ENCODE measurements at regions not wholly inside any gene's neighbourhood (a gene's known extent, or its start where the extent isn't known, plus 50 kb on each side); places are given as distances from the start of the nearest gene placed in this dataset.

DNA sequence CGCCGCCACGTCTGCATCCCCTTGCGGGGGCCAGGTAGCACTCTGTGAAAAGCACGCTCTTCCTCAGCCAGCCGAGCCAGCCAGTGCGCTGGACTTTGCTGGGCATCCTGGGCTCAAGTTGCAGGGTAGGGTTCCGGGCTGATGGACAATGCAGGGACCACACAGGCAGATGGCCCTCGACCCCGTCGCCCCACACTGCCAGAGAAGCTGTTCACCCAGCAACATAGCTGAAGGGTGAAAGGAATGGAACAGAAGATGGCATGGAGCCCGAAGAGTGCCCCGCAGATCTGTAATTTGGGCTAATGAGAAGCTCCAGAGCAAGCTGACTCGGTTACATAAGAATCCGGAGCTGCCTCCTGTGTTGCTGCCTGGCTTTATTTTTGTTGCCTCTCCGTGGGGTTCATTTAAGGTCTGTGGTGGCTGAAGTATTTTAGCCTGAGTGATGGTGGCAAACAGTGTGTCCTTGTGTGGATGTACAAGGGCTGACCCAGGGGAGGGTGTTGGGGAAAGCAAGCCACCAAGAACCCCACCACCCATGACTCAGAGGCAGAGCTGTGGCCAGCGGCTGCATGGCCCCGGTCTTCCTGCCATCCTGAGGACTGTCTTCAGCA lies 105.8 kb downstream of the SOX1 start:
- ChIA-PET POLR2A (no interaction called here), RAD21 (ENCODE audit: low non-redundant PET in 1 of 2, low total read pairs in 2 of 2, uncharacterized antibody in 2 of 2, unreplicated experiment in 2 of 2) (no interaction called here), CTCF (no interaction called here)
- H3K4me2 ChIP-seq (ENCODE audit: low read length) = no peak overlapping the region
- no peak overlapping the region for H3K9ac ChIP-seq (ENCODE audit: low read length)
- no peaks in the 10 kb centered on the region for H3K36me3 ChIP-seq (ENCODE audit: control insufficient read depth in 1 of 2, insufficient read depth in 2 of 2, low read length in 2 of 2)
- no peaks in the 10 kb centered on the region for H4K20me1 ChIP-seq (ENCODE audit: insufficient read depth)
- H3K27me3 ChIP-seq (ENCODE audit: insufficient read depth, low read length) = peaks cover 6% of the 10 kb centered on the region; the same call in 1 of the 2 replicates
- intact Hi-C loops (cut with micrococcal nuclease) = no loop called here
- no peak overlapping the region for H3K4me3 ChIP-seq (replicated peaks in 1 of 2; ENCODE audit: low read depth in 1 of 2, low read length in 2 of 2)
- H3K9me2 ChIP-seq (ENCODE audit: insufficient read depth) = no peaks in the 10 kb centered on the region
- no TSS peak for BruUV-seq (replicated peaks)
- no peaks in the 10 kb centered on the region for H3K4me1 ChIP-seq (ENCODE audit: control insufficient read depth in 1 of 2, insufficient read depth in 2 of 2, low read length in 2 of 2)
- TF ChIP-seq POLR2AphosphoS5 (IDR thresholded peaks at IDR 0.05; ENCODE audit: low read depth, low read length) (no peak), EZH2 (IDR thresholded peaks at IDR 0.05) (no peak), YY1 (IDR thresholded peaks at IDR 0.05; ENCODE audit: extremely low read depth, insufficient replicate concordance, low read depth, low read length) (no peak), EZH2phosphoT487 (IDR thresholded peaks at IDR 0.05; ENCODE audit: borderline replicate concordance) (no peak), FOSL1 (IDR thresholded peaks at IDR 0.05; ENCODE audit: low read depth) (no peak), CBX3 (IDR thresholded peaks at IDR 0.05; ENCODE audit: low read depth) (no peak)
- H3K9me3 ChIP-seq (ENCODE audit: control insufficient read depth in 1 of 2, insufficient read depth in 1 of 2, low read depth in 1 of 2, low read length in 2 of 2) = no peaks in the 10 kb centered on the region
- H3K79me2 ChIP-seq (ENCODE audit: insufficient read depth, low read length) = no peaks in the 10 kb centered on the region
- H3K27ac ChIP-seq (ENCODE audit: low read depth, low read length) = no peak overlapping the region
- ATAC-seq (no peak), DNase-seq (ENCODE audit: low read depth, low spot score) (no peak)
- no peak overlapping the region for H2AFZ ChIP-seq (ENCODE audit: low read depth, low read length, poor library complexity, severe bottlenecking)

DNA sequence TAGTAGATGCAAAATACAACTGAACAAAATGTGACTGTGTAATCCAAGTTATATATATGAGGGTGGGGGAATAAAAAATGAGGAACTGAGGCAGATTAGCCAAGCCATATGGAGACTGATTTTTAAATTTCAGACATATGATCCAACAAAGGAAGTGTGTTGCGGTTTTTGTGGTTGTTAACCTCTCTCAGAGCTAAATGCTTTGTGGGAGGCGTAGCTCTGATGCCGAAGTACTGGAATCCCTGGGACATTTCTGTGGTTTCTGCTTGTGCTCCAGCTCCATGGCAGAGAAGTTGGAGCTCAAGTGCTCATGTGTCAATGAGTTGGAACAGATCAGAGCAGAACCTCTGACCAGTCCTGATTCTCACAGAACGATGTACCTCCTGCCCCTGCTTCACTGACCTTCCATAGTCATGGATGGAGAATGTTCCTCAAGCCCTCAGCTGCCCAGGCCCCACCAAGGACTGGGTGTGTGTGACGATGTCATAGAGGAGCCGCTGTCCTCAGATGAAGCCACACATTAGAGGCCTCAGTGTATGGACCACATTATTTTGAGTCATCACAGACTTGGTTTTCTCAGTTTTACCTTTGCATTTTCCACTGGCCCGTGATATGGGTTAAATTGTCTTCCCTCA lies 107.6 kb downstream of the SOX1 start:
- H3K27me3 ChIP-seq (ENCODE audit: insufficient read depth, low read length) = peaks cover 15% of the 10 kb centered on the region; the same call in 1 of the 2 replicates
- POLR2A ChIA-PET = no interaction called here
- H2AFZ ChIP-seq (ENCODE audit: low read depth, low read length, poor library complexity, severe bottlenecking) = no peak overlapping the region
- no peaks in the 10 kb centered on the region for H3K79me2 ChIP-seq (ENCODE audit: insufficient read depth, low read length)
- no peaks in the 10 kb centered on the region for H3K4me1 ChIP-seq (ENCODE audit: control insufficient read depth in 1 of 2, insufficient read depth in 2 of 2, low read length in 2 of 2)
- no peaks in the 10 kb centered on the region for H3K9me3 ChIP-seq (ENCODE audit: control insufficient read depth in 1 of 2, insufficient read depth in 1 of 2, low read depth in 1 of 2, low read length in 2 of 2)
- H3K27ac ChIP-seq (ENCODE audit: low read depth, low read length) = no peak overlapping the region
- TF ChIP-seq, protein P1, sequence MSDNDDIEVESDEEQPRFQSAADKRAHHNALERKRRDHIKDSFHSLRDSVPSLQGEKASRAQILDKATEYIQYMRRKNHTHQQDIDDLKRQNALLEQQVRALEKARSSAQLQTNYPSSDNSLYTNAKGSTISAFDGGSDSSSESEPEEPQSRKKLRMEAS (IDR thresholded peaks at IDR 0.05) = no peak
- TF ChIP-seq CEBPB (IDR thresholded peaks at IDR 0.05; ENCODE audit: low read depth) = no peak
- TF ChIP-seq POLR2A (IDR thresholded peaks at IDR 0.05; ENCODE audit: borderline replicate concordance, extremely low read depth, insufficient read depth, insufficient read length) = no peak
- no peak overlapping the region for H3K4me2 ChIP-seq (ENCODE audit: low read length)
- CTCF ChIA-PET = no interaction called here
- no peak overlapping the region for H3K9ac ChIP-seq (ENCODE audit: low read length)
- BruUV-seq (replicated peaks) = no TSS peak
- no peak overlapping the region for H3K4me3 ChIP-seq (replicated peaks in 1 of 2; ENCODE audit: low read depth in 1 of 2, low read length in 2 of 2)
- no peaks in the 10 kb centered on the region for H4K20me1 ChIP-seq (ENCODE audit: insufficient read depth)
- intact Hi-C loops (cut with micrococcal nuclease) = no loop called here
- DNase-seq (ENCODE audit: low read depth, low spot score) = no peak
- no peaks in the 10 kb centered on the region for H3K36me3 ChIP-seq (ENCODE audit: control insufficient read depth in 1 of 2, insufficient read depth in 2 of 2, low read length in 2 of 2)
- ATAC-seq = no peak
- RAD21 ChIA-PET (ENCODE audit: low non-redundant PET in 1 of 2, low total read pairs in 2 of 2, uncharacterized antibody in 2 of 2, unreplicated experiment in 2 of 2) = no interaction called here
- no peaks in the 10 kb centered on the region for H3K9me2 ChIP-seq (ENCODE audit: insufficient read depth)
